Body of pancreas (tissue), 4 donors: ENCODE measurements at regions not wholly inside any gene's neighbourhood (a gene's known extent, or its start where the extent isn't known, plus 50 kb on each side); places are given as distances from the start of the nearest gene placed in this dataset.

Source experiments
- CTCF ChIP-seq, 7 experiments: fragments of 450-650 bp in 4 of 7; fragments of 200-600 bp in 3 of 7; sonication (generic) in 3 of 7; IDR thresholded peaks; one replicate each; pipeline ENCODE4 v1.5.1; 2016 to 2019; ENCODE audit warnings: antibody characterized with exemption in 7 of 7
- POLR2A ChIP-seq, 3 donors: fragments of 450-650 bp; IDR thresholded peaks; one replicate each; pipeline ENCODE4 v1.6.1; 2016; ENCODE audit warnings: antibody characterized with exemption in 3 of 3, mild to moderate bottlenecking in 2 of 3

- no peak for TF ChIP-seq CTCF (IDR thresholded peaks at IDR 0.05)
- no peak for TF ChIP-seq POLR2A (IDR thresholded peaks at IDR 0.05)
Observed at GRCh38 chr3:40679290-40679689, 154.5 kb downstream of the ZNF621 start.
